Fibroblast of lung (primary cell): ENCODE measurements at regions not wholly inside any gene's neighbourhood (a gene's known extent, or its start where the extent isn't known, plus 50 kb on each side); places are given as distances from the start of the nearest gene placed in this dataset.

Experiments
- DNase-seq, 2 donors: peaks; one replicate each; pipeline versions ENCODE4 v3.0.0 to v3.0.0-alpha.2; 2010; ENCODE audit warnings: low read depth in 2 of 2
- H2AFZ ChIP-seq: 2 replicates; pipeline ENCODE4 v1.5.1; 2012; ENCODE audit warnings: low read length, control low read depth, inconsistent platforms
- H3K27ac ChIP-seq: 2 replicates; pipeline ENCODE4 v1.5.1; 2011; ENCODE audit warnings: low read length, control low read depth; ENCODE audit not compliant: insufficient read depth
- H3K27me3 ChIP-seq: 2 replicates; pipeline ENCODE4 v1.5.1; 2011; ENCODE audit warnings: mild to moderate bottlenecking, low read length; ENCODE audit not compliant: control insufficient read depth, insufficient read depth
- H3K36me3 ChIP-seq: 2 replicates; pipeline ENCODE4 v1.5.1; 2011; ENCODE audit warnings: low read length; ENCODE audit not compliant: control insufficient read depth, insufficient read depth
- H3K4me1 ChIP-seq: 2 replicates; pipeline ENCODE4 v1.5.1; 2011; ENCODE audit warnings: low read length; ENCODE audit not compliant: control insufficient read depth, insufficient read depth; ENCODE audit errors: extremely low read depth
- H3K4me2 ChIP-seq: 2 replicates; pipeline ENCODE4 v1.5.1; 2011; ENCODE audit warnings: low read length, control low read depth; ENCODE audit not compliant: insufficient read depth; ENCODE audit errors: extremely low read depth
- H3K4me3 ChIP-seq, 4 experiments: fragments of 200-600 bp in 1 of 4; sonication (generic) in 1 of 4; replicated peaks in 1 of 4; 2 replicates each; pipeline ENCODE4 v1.5.1; 2011 to 2016; ENCODE audit warnings: low read length in 4 of 4, low read depth in 3 of 4, mild to moderate bottlenecking in 3 of 4, control low read depth in 2 of 4, inconsistent platforms in 1 of 4, mixed read lengths in 1 of 4; ENCODE audit not compliant: insufficient read depth in 1 of 4; ENCODE audit errors: control extremely low read depth in 1 of 4
- H3K79me2 ChIP-seq: 2 replicates; pipeline ENCODE4 v1.5.1; 2012; ENCODE audit warnings: mild to moderate bottlenecking, low read length, inconsistent platforms; ENCODE audit not compliant: control insufficient read depth, insufficient read depth
- H3K9ac ChIP-seq: 2 replicates; pipeline ENCODE4 v1.5.1; 2011; ENCODE audit warnings: mild to moderate bottlenecking, low read length, control low read depth; ENCODE audit not compliant: insufficient read depth
- H3K9me3 ChIP-seq: 2 replicates; pipeline ENCODE4 v1.5.1; 2012; ENCODE audit warnings: low read depth, low read length; ENCODE audit not compliant: control insufficient read depth, insufficient read depth
- H4K20me1 ChIP-seq: 2 replicates; pipeline ENCODE4 v1.5.1; 2011; ENCODE audit warnings: low read length; ENCODE audit not compliant: control insufficient read depth, insufficient read depth; ENCODE audit errors: extremely low read depth
- CTCF ChIP-seq, 2 donors: IDR thresholded peaks in 1 of 2; conservative IDR thresholded peaks in 1 of 2; 1 replicate in 1 of 2; 2 replicates in 1 of 2; pipeline ENCODE4 v1.5.1; 2011 to 2012; ENCODE audit warnings: low read length in 2 of 2, control low read depth in 1 of 2, inconsistent platforms in 1 of 2, low read depth in 1 of 2, mild to moderate bottlenecking in 1 of 2
- EZH2 ChIP-seq: IDR thresholded peaks from 2 replicates; pipeline ENCODE4 v1.5.1; 2012; ENCODE audit warnings: low read length, control low read depth, mild to moderate bottlenecking; ENCODE audit errors: missing control alignments

GRCh38 chr1:90544356-90544755, 172.7 kb downstream of the BARHL2 start:
- Histone ChIP-seq H3K4me1 (no peaks in the 10 kb centered on the region), H3K9me3 (no peaks in the 10 kb centered on the region), H4K20me1 (no peaks in the 10 kb centered on the region), H3K4me3 (no peak overlapping the region), H3K79me2 (no peaks in the 10 kb centered on the region), H3K9ac (no peak overlapping the region), H2AFZ (no peak overlapping the region), H3K27me3 (no peaks in the 10 kb centered on the region), H3K27ac (no peak overlapping the region), H3K4me2 (no peak overlapping the region), H3K36me3 (no peaks in the 10 kb centered on the region)
- DNase-seq: no peak
- TF ChIP-seq CTCF (conservative IDR thresholded peaks at IDR 0.05 in 1 of 2, IDR thresholded peaks at IDR 0.05 in 1 of 2; ENCODE audit: low read depth in 1 of 2, low read length in 2 of 2) (no peak), EZH2 (no peak)

- H3K27ac ChIP-seq: no peak overlapping the region
- H3K4me2 ChIP-seq: no peak overlapping the region
- no peaks in the 10 kb centered on the region for H3K4me1 ChIP-seq
- no peak overlapping the region for H3K9ac ChIP-seq
- no peaks in the 10 kb centered on the region for H3K36me3 ChIP-seq
- no peaks in the 10 kb centered on the region for H3K9me3 ChIP-seq
- no peak overlapping the region for H3K4me3 ChIP-seq
- no peak for TF ChIP-seq EZH2
- TF ChIP-seq CTCF (conservative IDR thresholded peaks at IDR 0.05 in 1 of 2, IDR thresholded peaks at IDR 0.05 in 1 of 2; ENCODE audit: low read depth in 1 of 2, low read length in 2 of 2): no peak
- no peaks in the 10 kb centered on the region for H4K20me1 ChIP-seq
- no peaks in the 10 kb centered on the region for H3K27me3 ChIP-seq
- no peak overlapping the region for H2AFZ ChIP-seq
- no peak for DNase-seq
- no peaks in the 10 kb centered on the region for H3K79me2 ChIP-seq
Measured at GRCh38 chr1:90537606-90538362, 179.3 kb downstream of the BARHL2 start.

- H4K20me1 ChIP-seq: no peaks in the 10 kb centered on the region
- no peak overlapping the region for H2AFZ ChIP-seq
- no peaks in the 10 kb centered on the region for H3K27me3 ChIP-seq
- no peak overlapping the region for H3K4me2 ChIP-seq
- H3K4me3 ChIP-seq: no peak overlapping the region
- H3K27ac ChIP-seq: no peak overlapping the region
- no peaks in the 10 kb centered on the region for H3K36me3 ChIP-seq
- DNase-seq: no peak
- TF ChIP-seq EZH2 (no peak), CTCF (conservative IDR thresholded peaks at IDR 0.05 in 1 of 2, IDR thresholded peaks at IDR 0.05 in 1 of 2; ENCODE audit: low read depth in 1 of 2, low read length in 2 of 2) (no peak)
- H3K4me1 ChIP-seq: no peaks in the 10 kb centered on the region
- H3K9ac ChIP-seq: no peak overlapping the region
- H3K79me2 ChIP-seq: no peaks in the 10 kb centered on the region
- no peaks in the 10 kb centered on the region for H3K9me3 ChIP-seq
Measured at GRCh38 chr1:90534663-90535295, 182.3 kb downstream of the BARHL2 start.
